Eye (tissue), 1 donor: ENCODE measurements at regions not wholly inside any gene's neighbourhood (a gene's known extent, or its start where the extent isn't known, plus 50 kb on each side); places are given as distances from the start of the nearest gene placed in this dataset.
"Not testable (repeated sequence)": the region's sequence is repeated elsewhere in the genome, so short reads cannot be mapped to it uniquely, and the experiment has no call there.

Source experiments
- DNase-seq: peaks from one replicate; pipeline ENCODE4 v3.0.0-alpha.2; 2015

DNA sequence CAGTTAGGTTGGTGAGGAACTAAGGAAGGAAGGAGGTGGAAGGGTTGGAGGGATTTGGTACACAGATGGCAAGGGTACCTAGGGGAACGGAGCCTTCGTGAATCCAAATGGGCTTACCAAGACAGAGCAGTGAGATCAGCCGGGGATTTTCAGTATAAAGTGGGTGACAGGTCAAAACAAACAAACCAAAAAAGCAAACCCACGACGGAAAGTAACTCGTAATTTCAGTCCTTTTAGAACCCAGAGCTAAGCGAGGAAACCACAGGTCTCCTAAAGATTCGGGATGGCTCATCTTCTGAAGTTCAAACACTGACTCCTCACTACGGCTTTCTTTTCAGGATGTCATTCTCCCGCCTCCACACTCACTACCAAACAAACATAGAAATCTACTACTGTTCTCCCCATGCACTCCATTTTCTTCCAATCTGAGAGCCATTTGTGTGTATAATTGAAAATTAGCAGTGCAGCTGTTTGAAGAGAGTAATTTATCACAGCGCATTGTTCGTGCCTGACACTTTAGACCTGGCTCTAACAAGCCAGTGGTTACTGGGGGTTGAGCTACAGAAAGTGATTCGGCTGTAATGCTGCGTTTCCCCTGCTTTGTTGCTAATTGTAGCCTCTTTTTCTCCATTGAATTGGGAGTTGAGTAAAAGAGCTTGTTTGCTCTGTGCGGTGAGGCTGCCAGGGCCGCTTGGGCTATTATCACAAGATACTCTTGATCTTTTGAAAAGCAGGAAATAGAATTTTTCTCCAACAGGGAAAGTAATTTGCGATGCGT lies 64.7 kb upstream of the CCDC39 start:
- peak; percentile 65 for DNase-seq

DNA sequence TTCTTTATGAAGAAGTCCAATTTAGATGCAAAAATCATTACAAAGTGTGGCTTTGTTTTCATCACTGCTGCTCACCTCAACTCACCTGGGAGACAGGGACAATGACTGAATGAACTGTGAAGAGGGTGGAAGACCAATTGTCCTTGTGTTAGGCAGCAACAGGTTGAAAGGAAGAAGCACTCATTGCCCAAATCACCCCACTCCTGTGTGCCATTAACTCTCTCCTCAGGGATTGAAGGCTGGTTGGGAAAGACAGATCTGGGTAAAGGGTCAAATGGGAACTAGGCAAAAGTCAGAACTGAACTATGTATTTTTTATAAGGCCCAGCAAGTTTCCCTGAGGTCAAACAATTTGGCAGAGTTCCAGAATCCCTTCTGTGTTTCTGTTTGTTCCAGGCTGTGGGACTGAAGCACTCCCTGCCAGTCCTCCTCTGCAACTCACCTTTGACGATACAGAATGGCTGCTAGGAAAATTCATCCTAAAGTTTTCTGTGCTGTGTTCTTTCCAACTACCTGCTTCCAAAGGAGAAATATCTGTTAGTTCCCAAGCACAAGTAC lies 68.6 kb upstream of the CCDC39 start:
- DNase-seq: peak; percentile 17

DNA sequence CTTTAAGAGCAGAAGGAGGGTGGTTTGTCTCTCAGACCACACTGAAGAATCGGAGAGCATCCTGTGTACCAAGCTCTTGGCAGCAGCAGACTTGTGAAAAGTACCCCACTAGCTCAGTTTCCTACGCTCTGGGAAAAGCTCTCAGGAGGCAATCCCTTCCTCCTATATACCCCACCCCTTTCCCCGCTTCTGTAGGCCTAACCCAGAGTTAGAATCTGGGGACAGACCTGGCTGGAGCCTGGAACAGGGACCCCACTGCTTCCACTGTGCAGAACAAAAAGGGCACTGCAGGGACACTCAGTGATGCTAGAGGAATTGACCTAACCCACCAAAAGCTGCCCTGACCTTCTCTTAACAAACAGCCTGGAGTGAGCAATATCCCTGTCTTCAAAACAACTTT lies 70.0 kb upstream of the CCDC39 start:
- no peak for DNase-seq

DNA sequence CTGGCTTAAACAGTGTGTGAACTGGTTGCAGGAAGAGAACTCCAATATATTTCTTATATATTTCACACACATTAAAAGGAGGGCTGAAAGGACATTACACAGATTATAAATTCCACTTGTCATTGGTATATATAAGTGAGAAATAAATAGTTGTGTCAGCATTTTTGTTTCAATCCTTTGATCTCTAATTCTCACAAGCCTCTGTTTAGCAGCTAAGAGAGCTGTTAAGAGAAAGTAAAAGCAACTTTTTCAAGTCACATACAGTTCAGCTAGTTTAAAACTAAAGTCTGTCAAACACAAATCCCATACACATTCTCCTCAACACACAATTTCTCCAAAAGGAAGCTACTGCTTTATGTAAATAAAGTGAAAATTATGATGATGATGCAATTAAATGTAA lies 70.5 kb upstream of the CCDC39 start:
- no peak for DNase-seq

DNA sequence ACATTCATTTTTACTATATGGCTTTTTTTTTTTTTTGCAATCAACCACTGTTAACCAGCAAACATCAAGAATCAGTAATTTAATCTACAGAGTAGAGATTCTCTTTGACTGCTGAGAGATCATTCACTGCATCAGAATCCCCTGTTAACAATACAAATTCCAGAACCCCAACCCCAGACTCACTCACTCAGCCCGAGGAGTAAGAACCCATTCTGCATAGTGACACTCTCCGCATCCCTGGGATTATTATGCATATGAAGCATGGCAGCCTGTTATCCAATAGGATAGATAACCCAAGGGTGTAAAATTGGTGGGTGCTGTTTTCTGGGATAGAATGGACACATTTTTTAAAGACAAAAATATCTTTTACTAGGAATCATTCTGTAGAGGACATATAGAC lies 76.3 kb upstream of the CCDC39 start:
- no peak for DNase-seq

DNA sequence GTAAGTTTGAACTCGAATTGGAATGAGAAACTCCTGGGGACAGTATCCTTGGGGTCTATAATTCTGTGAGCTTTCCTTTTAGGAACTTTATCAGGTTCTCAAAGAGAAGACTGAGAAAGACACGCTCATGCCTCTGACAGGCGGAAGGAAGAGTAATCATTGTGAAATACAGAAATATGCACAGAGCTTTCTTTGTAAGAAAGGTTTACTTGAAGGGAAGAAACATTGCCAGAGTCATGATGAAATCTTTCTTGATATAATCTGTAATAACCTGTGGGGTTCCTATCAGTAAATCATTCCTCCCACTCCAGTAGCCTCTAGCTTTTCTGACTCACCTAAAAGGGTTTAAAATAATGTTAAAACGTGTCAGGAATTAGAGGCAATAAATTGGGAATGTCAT lies 83.6 kb upstream of the CCDC39 start:
- DNase-seq: no peak

DNA sequence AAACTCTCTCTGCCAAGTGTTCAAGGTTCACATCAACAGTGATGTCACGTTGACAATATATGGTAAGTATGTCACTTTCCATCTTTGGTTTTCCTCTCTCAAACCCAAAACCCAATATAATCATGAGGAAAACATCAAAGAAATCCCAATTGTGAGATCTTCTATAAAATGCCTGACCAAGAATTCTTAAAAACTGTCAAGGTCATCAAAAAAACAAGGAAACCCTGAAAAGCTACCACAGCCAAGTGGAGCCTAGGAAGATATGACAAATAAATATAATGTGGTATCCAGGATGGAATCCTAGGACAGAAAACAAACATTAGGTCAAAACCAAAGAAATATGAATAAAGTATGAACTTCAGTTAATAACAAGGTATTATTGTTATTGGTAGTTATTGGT lies 85.2 kb upstream of the CCDC39 start:
- no peak for DNase-seq

DNA sequence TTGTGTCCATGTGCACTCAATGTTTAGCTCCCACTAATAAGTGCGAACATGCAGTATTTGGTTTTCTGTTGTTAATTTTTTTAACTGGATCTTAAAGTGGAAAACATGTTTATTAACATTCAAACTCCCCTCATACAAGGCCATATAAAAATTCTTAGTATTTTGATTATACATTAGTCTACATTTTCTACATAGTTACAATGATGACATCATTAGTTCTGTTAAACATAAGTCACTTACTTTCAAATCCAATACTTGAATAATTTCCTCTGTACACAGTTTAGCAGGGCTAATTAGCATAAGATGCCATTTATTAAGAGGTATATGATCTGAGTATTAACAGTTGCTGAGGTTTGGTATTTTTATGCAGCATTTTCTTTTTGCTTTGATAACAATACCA lies 91.3 kb upstream of the CCDC39 start:
- no peak for DNase-seq

DNA sequence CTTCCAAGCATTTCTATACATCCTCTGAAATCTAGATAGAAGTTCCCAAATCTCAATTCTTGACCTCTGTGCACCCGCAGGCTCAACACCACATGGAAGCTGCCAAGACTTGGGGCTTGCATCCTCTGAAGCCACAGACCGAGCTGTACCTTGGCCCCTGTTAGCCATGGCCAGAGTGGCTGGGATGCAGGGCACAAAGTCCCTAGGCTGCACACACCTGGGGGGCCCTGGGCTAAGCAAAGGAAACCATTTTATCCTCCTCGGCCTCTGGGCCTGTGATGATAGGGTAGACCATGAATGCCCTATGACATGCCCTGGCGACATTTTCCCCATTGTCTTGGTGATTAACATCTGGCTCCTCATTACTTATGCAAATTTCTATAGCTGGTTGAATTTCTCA lies 97.1 kb upstream of the CCDC39 start:
- no peak for DNase-seq

DNA sequence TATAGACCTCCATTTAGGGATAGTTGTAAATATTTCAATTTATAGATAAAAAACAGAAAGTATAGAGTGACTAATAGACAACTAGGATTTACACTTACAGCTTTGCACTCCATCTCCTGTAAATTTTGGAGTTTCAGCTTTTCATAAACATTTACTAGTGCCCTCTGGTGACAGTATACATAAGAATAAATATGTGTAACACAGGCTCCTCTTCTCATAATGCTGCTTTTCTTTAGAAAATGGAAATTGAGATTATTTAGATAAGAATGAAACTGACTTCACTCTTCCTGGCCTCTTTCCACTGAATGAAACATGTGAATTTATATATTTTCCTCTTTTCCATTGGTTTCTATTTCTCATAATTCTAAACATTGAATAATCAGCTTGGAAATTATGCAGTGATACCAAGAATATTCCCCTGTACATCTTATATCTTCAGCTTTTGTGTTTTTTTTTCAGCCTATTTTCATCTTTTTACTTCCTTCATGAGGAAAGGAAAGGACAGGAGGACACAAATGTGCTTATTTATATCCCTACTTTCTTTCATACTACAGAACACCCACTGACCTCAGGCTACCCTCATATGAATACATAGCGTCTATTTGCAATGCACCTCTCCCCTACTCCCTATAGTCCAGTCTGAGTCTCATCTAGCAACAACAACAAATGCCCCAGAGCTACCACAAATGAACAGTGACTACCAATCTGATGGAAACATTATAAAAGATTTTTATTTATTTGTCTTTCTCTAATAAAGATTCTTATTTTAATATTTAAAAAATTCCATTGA lies 103.1 kb upstream of the CCDC39 start:
- no peak for DNase-seq

DNA sequence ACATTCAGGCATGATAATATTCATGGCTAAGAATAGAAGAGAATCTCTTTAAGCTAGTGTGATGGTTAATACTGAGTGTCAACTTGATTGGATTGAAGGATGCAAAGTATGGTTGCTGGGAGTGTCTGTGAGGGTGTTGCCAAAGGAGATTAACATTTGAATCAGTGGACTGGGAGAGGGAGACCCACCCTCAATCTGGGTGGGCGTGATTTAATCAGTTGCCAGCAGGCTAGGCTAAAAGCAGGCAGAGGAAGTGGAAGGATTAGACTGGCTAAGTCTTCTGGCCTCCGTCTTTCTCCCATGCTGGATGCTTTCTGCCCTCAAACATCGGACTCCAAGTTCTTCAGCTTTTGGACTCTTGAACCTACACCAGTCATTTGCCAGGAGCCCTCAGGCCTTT lies 106.9 kb upstream of the CCDC39 start:
- not testable (repeated sequence) for DNase-seq

DNA sequence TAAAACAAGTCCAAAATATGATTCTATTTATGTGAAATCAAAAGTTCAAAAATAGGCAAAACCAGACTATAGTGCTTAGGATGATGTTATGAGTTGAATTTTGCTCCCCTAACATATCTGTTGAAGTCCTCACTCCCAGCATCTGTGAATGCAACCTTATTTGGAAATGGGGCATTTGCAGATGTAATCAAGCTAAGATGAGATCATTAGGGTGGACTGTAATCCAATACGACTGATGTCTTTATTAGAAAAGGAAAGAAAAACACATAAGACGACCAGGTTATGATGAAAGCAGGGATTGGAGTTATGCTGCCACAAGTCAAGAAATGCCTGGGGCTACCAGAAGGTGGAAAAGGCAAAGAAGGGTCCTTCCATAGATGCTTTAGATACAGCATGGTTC lies 110.5 kb upstream of the CCDC39 start:
- no peak for DNase-seq

DNA sequence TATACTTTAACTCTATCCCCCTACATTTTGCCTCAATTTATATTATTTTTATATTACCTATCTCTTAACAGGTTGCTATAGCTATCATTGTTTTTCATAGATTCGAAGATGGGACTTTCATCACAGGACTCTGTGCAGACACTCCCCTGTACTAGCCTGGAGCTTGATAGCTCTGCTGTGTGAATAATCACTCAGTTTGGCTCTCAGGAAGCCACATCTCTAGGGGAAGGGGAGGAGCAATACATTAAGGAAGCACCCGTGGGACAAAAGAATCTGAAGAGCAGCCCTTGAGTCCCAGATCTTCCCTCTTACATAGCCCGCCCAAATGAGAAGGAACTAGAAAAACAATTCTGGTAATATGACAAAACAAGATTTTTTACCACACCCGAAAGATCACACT lies 114.3 kb upstream of the FXR1 start:
- DNase-seq: no peak

DNA sequence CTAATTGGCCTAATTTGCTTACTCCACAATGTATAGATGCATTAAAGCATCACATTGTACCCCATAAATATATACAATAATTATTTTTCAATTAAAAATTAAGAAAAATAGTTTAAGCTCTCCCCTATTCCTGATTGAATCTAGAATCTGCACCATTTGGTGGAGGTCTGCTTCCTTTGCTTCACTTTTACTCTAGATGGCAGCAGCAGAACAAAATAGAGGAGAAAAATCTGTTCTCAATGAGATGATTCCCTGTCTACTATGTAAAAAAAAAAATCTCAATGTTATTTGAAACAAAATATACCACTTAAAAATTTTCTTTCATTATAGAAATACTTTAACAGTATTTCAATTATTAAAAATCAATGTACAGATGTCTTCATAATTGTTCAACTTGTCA lies 109.6 kb upstream of the FXR1 start:
- peak; percentile 57 for DNase-seq

DNA sequence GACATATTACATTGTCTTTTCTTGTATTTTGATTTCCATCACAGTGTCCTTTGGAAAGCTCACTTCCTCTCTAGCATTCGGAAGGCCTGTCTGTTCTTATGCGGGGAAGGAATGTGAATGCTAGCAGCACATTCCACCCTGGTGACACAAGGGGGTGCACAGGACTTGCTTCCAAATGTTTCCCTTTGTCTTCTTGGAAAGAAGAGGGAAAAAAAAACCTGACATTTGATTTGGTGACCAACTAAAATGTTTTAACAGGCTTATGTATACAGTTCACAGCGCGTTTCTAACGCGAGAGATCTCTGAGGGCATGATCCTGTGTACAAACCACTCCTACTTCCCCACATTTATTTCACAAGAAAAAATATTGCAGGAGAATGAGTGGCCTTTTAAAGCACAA lies 107.6 kb upstream of the FXR1 start:
- DNase-seq: peak; percentile 72

DNA sequence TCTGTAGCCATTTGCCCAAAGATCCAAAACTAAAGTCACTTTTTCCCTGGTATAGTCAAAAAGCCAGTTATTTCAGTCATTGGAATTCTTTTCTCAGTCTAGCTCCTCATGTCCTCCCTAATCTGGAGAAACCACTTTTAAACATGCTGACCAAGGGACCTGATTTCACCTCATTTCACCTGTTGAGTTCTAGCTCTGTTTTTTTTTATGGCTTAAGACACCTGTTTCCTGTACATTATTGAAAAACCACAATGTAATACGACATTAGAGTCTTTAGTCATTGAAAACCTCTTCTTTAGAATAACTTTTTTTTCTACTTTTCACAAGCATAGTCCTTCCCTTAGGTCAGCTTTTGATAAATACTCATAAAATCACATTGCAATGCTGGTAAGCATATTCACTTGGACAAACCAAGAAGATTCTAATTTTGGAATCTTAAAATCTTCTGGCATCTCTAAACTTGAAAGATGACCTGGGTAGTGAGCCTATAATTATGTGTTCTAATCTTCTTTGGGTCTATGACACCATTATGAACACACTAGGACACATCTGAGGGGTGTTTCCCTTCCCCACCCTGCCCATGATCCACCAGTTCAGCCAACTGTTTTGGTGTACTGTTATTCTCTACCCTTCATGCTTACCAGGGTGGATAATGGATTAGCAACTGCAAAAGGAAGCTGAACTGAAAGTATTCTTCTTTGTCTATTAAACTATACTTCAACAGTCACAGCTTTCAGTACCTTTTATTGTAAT lies 103.5 kb upstream of the FXR1 start:
- DNase-seq: no peak

DNA sequence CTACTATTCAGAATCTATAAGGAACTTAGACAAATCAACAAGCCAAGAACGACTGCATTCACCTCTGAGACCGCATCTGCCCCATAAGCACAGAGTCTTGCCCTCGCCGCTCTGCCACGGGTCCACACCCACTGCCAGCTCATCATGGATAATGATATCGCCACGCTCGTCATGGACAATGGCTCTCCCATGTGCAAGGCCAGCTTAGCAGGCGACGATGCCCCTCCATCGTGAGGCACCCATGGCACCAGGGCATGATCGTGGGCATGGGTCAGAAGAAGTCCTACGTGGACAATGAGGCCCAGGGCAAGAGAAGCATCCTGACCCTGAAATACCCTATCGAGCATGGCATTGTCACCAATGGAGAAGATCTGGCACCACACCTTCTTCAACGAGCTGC lies 92.1 kb upstream of the FXR1 start:
- DNase-seq: no peak

DNA sequence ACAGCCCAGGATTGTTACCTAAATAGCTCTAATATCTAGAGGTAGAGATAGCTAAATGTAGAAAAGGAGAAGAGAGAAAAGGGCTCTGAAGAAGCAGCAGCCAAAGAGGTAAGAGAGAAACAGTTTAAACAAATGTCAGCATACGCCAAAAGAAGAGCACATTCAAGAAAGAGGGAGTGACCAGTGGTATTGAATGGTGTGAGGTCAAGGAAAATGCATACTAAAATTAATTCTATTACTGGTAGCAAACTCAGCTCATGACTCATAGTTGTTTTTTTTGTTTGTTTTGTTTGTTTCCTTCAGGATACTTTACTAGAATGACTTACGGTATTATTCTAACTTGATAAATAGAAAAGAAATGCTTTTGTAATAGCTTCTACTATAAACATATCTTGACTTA lies 86.5 kb upstream of the FXR1 start:
- no peak for DNase-seq

DNA sequence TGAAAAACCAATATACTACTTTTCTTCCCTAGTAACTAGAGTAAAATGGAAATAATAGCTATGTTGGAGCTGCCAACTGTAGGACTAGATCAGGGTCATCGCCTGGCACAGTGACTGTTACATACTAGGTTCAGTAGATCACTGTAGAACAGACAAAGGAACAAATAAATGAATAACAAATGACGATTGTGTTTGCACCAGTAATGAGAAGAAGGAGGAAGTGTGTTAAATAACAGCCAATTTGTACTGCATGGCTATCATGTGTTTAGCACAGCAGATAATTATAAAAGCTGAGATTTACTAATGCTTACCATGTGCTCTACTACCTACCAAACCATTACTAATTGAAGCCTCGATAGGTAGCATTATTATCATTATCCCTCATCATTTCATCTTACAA lies 85.3 kb upstream of the FXR1 start:
- DNase-seq: no peak

DNA sequence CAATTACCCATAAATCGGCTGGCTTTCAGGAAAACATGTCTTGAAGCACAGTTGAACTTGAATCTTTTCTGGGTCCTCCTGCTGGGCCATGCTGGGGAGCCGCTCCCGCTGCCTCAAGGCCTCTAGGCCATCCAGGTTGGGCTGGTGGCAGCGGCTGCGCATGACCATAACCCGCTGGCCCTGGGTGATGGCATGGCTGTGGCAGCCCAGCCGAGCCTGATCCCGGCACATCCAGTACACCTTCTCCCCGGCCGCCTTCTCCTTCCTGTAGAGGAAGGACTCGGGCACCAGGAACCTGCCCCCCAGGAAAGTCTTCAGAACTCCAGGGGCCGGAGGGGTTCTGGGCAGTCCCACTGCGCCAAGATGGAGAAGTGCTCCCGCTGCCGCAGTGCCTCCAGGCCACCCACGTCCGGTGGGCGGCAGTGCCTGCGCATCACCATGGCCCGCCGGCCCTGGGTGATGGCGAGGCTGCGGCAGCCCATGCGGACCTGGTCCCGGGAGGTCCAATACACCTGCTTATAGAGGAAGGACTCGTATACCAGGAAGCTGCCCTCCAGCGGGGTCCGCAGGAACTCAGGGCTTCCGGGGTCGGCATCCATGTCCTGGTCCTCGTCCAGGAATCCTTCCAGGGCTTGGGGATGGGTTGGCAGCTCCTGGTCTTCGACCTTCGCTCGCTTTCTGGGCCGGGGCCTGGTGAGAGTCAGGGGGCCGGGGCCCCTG lies 84.3 kb upstream of the FXR1 start:
- DNase-seq: no peak

DNA sequence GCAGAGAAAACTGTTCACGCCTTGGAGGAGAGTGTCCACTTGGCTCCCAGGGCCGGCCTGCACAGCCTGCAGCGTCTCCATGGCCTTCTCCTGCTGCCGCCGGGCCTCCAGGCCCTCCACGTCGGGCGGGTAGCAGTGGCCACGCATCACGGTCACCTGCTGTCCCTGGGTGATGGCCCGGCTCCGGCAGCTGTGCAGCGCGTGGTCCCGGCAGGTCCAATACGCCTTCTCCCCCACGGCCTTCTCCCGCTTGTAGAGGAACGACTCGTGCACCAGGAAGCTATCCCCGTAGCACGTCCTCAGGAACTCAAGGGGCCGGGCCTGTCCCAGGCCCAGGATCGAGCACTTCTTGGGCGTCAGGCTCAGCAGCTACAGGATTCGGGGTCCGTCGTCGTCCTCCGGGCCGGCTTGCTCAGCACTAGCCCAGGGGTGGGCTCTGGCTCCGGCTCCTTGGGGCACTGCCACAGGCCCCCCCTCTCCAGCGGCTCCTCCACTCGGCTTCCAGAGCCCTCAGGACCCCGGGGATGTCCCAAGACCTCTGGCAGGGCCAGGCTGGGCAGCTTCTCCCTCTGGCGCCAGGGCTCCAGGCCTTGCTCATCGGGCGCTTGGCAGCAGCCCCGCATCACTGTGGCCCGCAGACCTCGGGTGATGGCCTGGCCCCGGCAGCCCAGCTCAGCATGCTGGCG lies 83.6 kb upstream of the FXR1 start:
- no peak for DNase-seq
